SK-MEL-5 (cell line): ENCODE measurements at regions not wholly inside any gene's neighbourhood (a gene's known extent, or its start where the extent isn't known, plus 50 kb on each side); places are given as distances from the start of the nearest gene placed in this dataset.

Experiments
- DNase-seq: peaks from one replicate; pipeline ENCODE4 v3.0.0-alpha.2; 2016; ENCODE audit warnings: low read depth, low spot score
- in situ Hi-C: cut with HindIII; loops from 2 replicates; pipeline ENCODE4 v1.10.0; 2016; ENCODE audit warnings: low sequenced_read_pairs, high pct_unique_total_duplicates, low pct_unique_long_range_greater_than_20kb

- in situ Hi-C loops, result no loop called here
- no peak for DNase-seq
Measured at GRCh38 chrX:64097891-64098290, 107.6 kb downstream of the AMER1 start.

- in situ Hi-C loops, result no loop called here
- DNase-seq, result peak; percentile 51
Measured at GRCh38 chrX:64093761-64094160, 111.7 kb downstream of the AMER1 start.
